Right atrium auricular region (tissue), 2 donors: ENCODE measurements at regions not wholly inside any gene's neighbourhood (a gene's known extent, or its start where the extent isn't known, plus 50 kb on each side); places are given as distances from the start of the nearest gene placed in this dataset.

ENCODE experiments used
- DNase-seq: peaks from one replicate; pipeline ENCODE4 v3.0.0-alpha.2; 2019; ENCODE audit warnings: low spot score
- H3K27ac ChIP-seq, 2 donors: fragments of 200-600 bp; sonication (generic); 1 replicate in 1 of 2; 2 replicates in 1 of 2; pipeline ENCODE4 v1.5.1; 2016 to 2019
- H3K27me3 ChIP-seq, 2 donors: fragments of 200-600 bp; sonication (generic); one replicate each; pipeline versions ENCODE4 v1.5.1 to v1.6.0; 2017 to 2019
- H3K36me3 ChIP-seq: fragments of 200-600 bp; sonication (generic); one replicate; pipeline ENCODE4 v1.5.1; 2016
- H3K4me1 ChIP-seq, 2 donors: fragments of 200-600 bp; sonication (generic); one replicate each; pipeline versions ENCODE4 v1.5.1 to v1.6.0; 2017 to 2019
- H3K4me3 ChIP-seq, 2 donors: fragments of 200-600 bp; sonication (generic); 1 replicate in 1 of 2; 2 replicates in 1 of 2; pipeline ENCODE4 v1.5.1; 2017 to 2019; ENCODE audit warnings: mild to moderate bottlenecking in 1 of 2, moderate library complexity in 1 of 2
- H3K9me3 ChIP-seq, 2 donors: fragments of 200-600 bp; sonication (generic); one replicate each; pipeline ENCODE4 v1.5.1; 2019
- TF ChIP-seq, protein P1 (sequence below), 2 donors: fragments of 200-600 bp; sonication (generic); IDR thresholded peaks; one replicate each; pipeline ENCODE4 v1.5.1; 2019; ENCODE audit warnings: antibody characterized with exemption in 2 of 2

DNA sequence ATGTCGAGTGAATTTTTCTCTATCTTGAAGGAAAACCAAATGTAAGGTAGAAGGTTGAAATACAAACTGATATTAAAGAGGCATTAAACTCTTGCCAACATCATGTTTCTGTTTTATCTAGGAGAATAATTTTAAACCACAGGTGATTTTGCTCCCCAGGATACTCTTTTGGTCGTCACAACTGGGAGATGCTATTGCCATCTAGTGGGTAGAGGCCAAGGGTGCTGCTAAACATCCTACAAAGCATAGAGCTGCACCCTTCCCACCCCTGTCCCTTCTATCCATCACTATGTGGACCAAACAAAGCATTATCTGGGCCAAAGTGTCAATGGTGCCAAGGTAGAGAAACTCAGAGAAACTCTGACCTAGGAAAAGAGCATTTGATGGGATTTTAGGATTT is 154.6 kb upstream of the MAGEB2 start:
- H3K27me3 ChIP-seq = no peaks in the 10 kb centered on the region
- no peak overlapping the region for H3K4me3 ChIP-seq
- DNase-seq = no peak
- H3K27ac ChIP-seq = no peak overlapping the region
- TF ChIP-seq, protein P1, sequence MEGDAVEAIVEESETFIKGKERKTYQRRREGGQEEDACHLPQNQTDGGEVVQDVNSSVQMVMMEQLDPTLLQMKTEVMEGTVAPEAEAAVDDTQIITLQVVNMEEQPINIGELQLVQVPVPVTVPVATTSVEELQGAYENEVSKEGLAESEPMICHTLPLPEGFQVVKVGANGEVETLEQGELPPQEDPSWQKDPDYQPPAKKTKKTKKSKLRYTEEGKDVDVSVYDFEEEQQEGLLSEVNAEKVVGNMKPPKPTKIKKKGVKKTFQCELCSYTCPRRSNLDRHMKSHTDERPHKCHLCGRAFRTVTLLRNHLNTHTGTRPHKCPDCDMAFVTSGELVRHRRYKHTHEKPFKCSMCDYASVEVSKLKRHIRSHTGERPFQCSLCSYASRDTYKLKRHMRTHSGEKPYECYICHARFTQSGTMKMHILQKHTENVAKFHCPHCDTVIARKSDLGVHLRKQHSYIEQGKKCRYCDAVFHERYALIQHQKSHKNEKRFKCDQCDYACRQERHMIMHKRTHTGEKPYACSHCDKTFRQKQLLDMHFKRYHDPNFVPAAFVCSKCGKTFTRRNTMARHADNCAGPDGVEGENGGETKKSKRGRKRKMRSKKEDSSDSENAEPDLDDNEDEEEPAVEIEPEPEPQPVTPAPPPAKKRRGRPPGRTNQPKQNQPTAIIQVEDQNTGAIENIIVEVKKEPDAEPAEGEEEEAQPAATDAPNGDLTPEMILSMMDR (IDR thresholded peaks at IDR 0.05) = peak in 1 of 2 donors; percentile 45
- H3K36me3 ChIP-seq = no peaks in the 10 kb centered on the region
- H3K9me3 ChIP-seq = peaks cover 0 to 8% of the 10 kb centered on the region in 2 donors
- no peaks in the 10 kb centered on the region for H3K4me1 ChIP-seq

DNA sequence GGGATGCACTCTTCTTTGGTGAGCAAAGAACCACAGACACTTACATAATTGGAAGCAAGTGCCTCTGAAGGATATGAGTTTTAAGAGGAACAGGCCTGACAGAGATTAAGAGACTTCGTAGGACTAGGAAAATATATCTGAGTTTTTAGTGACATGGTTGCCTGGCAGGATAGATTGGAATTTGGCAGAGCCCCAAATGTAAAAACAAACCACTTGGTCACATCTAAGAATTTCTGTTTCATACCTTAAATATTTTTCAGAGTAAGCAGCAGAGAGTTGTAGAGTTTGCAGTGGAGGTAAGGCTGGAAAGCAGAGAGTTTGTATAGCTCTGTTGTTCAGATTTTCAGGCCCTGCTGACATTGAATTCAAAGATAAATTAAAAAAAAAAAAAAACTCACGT is 150.1 kb upstream of the MAGEB2 start:
- no peak overlapping the region for H3K4me3 ChIP-seq
- no peak for DNase-seq
- H3K27me3 ChIP-seq = no peaks in the 10 kb centered on the region
- no peaks in the 10 kb centered on the region for H3K36me3 ChIP-seq
- no peak overlapping the region for H3K27ac ChIP-seq
- TF ChIP-seq, protein P1 (IDR thresholded peaks at IDR 0.05) = no peak
- H3K4me1 ChIP-seq = no peaks in the 10 kb centered on the region
- peaks cover 0 to 14% of the 10 kb centered on the region in 2 donors for H3K9me3 ChIP-seq

DNA sequence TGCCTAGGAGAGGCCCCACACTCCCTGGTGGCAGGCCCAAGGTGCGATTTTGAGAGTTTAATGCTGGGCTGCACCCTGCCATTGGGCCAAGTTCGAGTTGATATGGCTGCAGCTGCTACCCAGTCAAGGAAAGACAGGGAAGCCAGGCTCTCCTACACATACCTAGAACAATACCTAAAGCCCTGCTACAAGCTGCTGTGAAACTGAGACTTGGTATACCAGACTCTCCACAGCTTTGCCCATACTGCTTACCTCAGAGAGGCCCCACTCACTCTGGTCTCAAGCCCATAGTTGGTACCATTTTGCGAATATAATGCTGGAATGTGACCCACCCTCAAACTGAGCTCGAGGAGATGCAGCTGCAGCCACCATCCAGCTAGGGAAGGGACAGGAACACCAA is 147.7 kb upstream of the MAGEB2 start:
- no peaks in the 10 kb centered on the region for H3K27me3 ChIP-seq
- H3K36me3 ChIP-seq = no peaks in the 10 kb centered on the region
- TF ChIP-seq, protein P1 (IDR thresholded peaks at IDR 0.05) = no peak
- H3K4me3 ChIP-seq = no peak overlapping the region
- no peaks in the 10 kb centered on the region for H3K4me1 ChIP-seq
- no peak for DNase-seq
- peaks cover 0 to 14% of the 10 kb centered on the region in 2 donors for H3K9me3 ChIP-seq
- H3K27ac ChIP-seq = no peak overlapping the region

DNA sequence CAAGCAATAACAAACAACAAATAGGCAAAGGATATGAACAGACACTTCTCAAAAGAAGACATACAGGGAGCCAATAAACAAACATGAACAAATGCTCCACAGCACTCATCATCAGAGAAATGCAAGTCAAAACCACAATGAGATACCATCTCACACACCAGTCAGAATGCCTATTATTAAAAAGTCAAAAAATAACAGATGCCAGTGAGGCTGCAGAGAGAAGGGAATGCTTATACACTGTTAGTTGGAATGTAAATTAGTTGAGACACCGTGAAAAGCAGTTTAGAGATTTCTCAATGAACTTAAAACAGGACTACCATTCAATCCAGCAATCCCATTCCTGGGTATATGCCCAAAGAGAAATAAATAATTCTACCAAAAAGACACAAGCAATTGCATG is 129.8 kb upstream of the MAGEB2 start:
- Histone ChIP-seq H3K27ac (no peak overlapping the region), H3K9me3 (no peaks in the 10 kb centered on the region), H3K4me1 (no peaks in the 10 kb centered on the region), H3K4me3 (no peak overlapping the region), H3K27me3 (no peaks in the 10 kb centered on the region), H3K36me3 (no peaks in the 10 kb centered on the region)
- no peak for DNase-seq
- TF ChIP-seq, protein P1 (IDR thresholded peaks at IDR 0.05) = no peak

DNA sequence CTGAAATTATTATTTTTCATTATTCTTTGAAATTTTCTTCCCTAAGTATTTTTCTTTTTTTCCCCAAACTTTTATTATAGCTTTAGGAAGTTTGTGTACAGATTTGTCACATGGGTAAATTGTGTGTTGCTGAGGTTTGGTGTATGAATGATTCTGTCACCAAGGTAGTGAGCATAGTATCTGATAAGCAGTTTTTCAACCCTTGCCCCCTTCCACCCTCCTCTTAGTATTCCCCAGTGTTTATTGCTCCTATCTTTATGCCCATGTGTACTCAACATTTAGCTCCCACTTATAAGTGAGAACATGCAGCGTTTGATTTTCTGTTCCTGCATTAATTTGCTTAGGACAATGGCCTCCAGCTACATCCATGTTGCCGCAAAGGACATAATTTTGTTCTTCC is 103.9 kb upstream of the MAGEB2 start:
- TF ChIP-seq, protein P1 (IDR thresholded peaks at IDR 0.05) = no peak
- H3K4me3 ChIP-seq = no peak overlapping the region
- no peaks in the 10 kb centered on the region for H3K36me3 ChIP-seq
- DNase-seq = no peak
- no peaks in the 10 kb centered on the region for H3K9me3 ChIP-seq
- no peak overlapping the region for H3K27ac ChIP-seq
- H3K27me3 ChIP-seq = no peaks in the 10 kb centered on the region
- no peaks in the 10 kb centered on the region for H3K4me1 ChIP-seq

DNA sequence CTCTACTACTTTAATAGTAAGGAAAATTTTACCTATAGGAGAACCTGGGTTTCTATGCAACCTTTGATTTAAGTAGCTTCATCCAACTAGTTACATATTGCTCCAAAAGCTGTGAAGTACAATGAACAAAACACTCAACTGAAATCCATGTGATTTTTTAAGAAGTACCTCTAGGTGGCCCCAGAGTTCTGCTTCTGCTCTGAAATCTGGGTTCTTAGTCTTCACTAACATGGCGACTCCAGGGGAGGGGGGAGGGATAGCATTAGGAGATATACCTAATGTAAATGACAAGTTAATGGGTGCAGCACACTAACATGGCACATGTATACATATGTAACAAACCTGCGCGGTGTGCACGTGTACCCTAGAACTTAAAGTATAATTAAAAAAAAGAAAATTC is 73.4 kb upstream of the MAGEB2 start:
- H3K9me3 ChIP-seq = no peaks in the 10 kb centered on the region
- no peaks in the 10 kb centered on the region for H3K27me3 ChIP-seq
- H3K27ac ChIP-seq = no peak overlapping the region
- no peak for DNase-seq
- H3K4me1 ChIP-seq = no peaks in the 10 kb centered on the region
- H3K36me3 ChIP-seq = no peaks in the 10 kb centered on the region
- H3K4me3 ChIP-seq = no peak overlapping the region
- TF ChIP-seq, protein P1 (IDR thresholded peaks at IDR 0.05) = peak in 1 of 2 donors; percentile 32
